ENCODE measurements at regions not wholly inside any gene's neighbourhood (a gene's known extent, or its start where the extent isn't known, plus 50 kb on each side); places are given as distances from the start of the nearest gene placed in this dataset.
"Not testable (repeated sequence)": the region's sequence is repeated elsewhere in the genome, so short reads cannot be mapped to it uniquely, and the experiment has no call there.

DNA sequence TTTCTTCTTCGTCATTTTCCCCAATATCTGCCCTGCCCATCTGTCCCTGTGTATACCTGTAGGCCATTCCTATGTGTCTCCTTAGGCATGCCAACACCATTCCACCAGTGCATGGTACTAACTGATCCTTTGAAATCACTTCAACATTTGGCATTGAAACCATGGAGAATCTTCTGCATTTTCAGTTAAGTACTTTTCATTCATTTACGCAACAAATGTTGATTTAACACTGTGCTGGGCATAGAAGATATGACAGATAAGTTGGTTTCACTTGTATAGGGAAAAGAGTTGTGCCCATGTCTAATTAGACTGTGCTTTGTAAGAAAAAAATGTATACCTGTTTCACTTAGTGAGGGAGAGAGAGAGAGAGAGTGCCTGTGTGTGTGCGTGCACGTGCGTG, 77.9 kb upstream of the FLT1 start:
- H3K4me3 ChIP-seq, result no peak overlapping the region
- DNase-seq (no peak), ATAC-seq (no peak)
- H3K4me1 ChIP-seq, result no peaks in the 10 kb centered on the region
- no peaks in the 10 kb centered on the region for H3K36me3 ChIP-seq
- H3K27me3 ChIP-seq, result no peaks in the 10 kb centered on the region
- no peak overlapping the region for H3K27ac ChIP-seq
- intact Hi-C loops (cut with DNase I), result no loop called here
- TF ChIP-seq, protein P1, sequence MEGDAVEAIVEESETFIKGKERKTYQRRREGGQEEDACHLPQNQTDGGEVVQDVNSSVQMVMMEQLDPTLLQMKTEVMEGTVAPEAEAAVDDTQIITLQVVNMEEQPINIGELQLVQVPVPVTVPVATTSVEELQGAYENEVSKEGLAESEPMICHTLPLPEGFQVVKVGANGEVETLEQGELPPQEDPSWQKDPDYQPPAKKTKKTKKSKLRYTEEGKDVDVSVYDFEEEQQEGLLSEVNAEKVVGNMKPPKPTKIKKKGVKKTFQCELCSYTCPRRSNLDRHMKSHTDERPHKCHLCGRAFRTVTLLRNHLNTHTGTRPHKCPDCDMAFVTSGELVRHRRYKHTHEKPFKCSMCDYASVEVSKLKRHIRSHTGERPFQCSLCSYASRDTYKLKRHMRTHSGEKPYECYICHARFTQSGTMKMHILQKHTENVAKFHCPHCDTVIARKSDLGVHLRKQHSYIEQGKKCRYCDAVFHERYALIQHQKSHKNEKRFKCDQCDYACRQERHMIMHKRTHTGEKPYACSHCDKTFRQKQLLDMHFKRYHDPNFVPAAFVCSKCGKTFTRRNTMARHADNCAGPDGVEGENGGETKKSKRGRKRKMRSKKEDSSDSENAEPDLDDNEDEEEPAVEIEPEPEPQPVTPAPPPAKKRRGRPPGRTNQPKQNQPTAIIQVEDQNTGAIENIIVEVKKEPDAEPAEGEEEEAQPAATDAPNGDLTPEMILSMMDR (IDR thresholded peaks at IDR 0.05), result no peak
- no peak for TF ChIP-seq POLR2A (IDR thresholded peaks at IDR 0.05)
- H3K9me3 ChIP-seq, result no peaks in the 10 kb centered on the region
- WGBS (ENCODE audit: insufficient coverage, low coverage, low lambda C conversion rate, missing lambda C conversion rate), result 87% methylated on average over 5 of the region's 5 CpGs

DNA sequence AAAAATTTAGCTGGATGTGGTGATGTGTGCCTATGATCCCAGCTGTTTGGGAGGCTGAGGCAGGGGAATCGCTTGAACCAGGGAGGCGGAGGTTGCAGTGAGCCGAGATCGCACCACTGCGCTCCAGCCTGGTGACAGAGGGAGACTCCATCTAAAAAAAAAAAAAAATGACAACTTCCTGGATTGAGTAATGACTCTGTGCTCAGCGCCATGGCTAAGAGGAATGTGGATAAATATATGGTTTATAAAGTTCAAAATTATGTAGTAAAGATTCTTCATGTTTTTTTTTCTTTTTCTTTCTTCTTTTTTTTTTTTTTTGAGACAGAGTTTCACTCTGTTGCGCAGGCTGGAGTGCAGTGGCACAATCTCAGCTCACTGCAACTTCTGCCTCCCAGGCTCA, 75.4 kb upstream of the FLT1 start:
- H3K27ac ChIP-seq; H3K36me3 ChIP-seq; intact Hi-C loops (cut with DNase I); ATAC-seq; H3K4me1 ChIP-seq; H3K27me3 ChIP-seq; H3K4me3 ChIP-seq; DNase-seq; H3K9me3 ChIP-seq: not testable (repeated sequence)
- WGBS (ENCODE audit: insufficient coverage, low coverage, low lambda C conversion rate, missing lambda C conversion rate), result 73% methylated on average over 7 of the region's 7 CpGs

DNA sequence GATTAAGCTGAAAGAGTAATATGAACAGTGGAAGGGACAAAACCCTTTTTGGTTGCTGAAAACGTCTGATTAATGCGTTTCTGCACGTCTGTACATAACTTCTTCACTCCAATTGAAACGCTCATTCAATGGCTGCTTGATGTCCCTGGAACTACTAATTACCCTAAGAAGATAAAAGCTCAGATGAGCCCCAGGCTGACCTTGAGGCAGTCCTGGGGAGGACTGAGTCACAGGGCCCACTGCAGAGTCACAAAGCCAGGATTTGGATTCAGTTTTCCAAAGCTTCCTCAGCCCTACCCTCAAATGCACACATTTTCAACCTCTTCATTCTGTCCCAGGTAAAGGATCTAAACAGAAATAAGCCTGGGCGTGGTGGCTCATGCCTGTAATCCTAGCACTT, 75.0 kb upstream of the FLT1 start:
- Histone ChIP-seq H3K4me1 (no peaks in the 10 kb centered on the region), H3K9me3 (no peaks in the 10 kb centered on the region), H3K27ac (no peak overlapping the region), H3K4me3 (no peak overlapping the region), H3K36me3 (no peaks in the 10 kb centered on the region), H3K27me3 (no peaks in the 10 kb centered on the region)
- TF ChIP-seq, protein P1 (IDR thresholded peaks at IDR 0.05), result no peak
- no peak for TF ChIP-seq POLR2A (IDR thresholded peaks at IDR 0.05)
- no peak for ATAC-seq
- 89% methylated on average over 4 of the region's 5 CpGs for WGBS (ENCODE audit: insufficient coverage, low coverage, low lambda C conversion rate, missing lambda C conversion rate)
- DNase-seq, result no peak
- intact Hi-C loops (cut with DNase I), result no loop called here

DNA sequence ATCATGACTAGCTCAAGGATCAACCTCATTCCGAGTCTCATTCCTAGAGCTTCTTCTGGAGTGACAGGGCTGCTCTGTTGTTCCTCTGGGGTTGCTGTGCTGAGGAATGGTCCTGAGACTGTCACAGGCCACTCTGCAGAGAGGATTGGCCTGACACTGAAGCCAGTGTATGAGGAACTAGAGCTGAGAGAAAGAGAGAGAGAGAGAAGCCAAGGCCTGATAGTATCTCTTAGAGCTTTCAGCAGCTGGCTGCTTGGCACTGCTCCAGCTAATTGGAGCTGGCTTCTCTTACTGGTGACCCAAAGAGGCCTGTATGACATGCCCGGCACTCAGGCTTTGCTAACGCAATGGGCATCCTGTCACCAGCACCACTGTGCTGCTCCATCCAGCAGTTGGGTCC, 73.4 kb upstream of the FLT1 start:
- Histone ChIP-seq H3K27me3 (no peaks in the 10 kb centered on the region), H3K4me3 (no peak overlapping the region), H3K36me3 (no peaks in the 10 kb centered on the region), H3K9me3 (no peaks in the 10 kb centered on the region), H3K27ac (no peak overlapping the region), H3K4me1 (no peaks in the 10 kb centered on the region)
- DNase-seq, result peak in 1 of 3 donors; percentile 36
- peak in 3 of 4 donors; percentile 14 to 42 (median 15) for ATAC-seq
- 80% methylated on average over 1 of the region's 3 CpGs for WGBS (ENCODE audit: insufficient coverage, low coverage, low lambda C conversion rate, missing lambda C conversion rate)
- intact Hi-C loops (cut with DNase I), result no loop called here
- TF ChIP-seq, protein P1 (IDR thresholded peaks at IDR 0.05), result no peak
- TF ChIP-seq POLR2A (IDR thresholded peaks at IDR 0.05), result no peak

DNA sequence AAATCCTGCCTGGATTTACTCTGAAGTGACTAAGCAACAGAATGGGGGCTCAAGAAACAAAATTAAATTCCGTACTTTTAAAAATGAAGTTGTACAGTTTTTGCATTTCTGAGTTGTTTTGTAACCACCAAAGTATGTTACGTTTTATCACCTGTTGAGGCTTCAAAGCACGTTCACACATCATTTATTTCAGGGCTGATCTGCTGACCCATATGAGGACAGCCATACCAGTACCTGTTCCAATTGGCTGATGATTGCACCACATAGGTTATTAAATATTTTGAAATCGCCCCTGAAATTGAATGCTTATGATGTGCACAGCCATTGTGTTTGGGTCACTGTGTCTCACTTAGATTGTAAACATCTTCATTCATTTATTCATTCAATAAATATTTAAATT, 72.0 kb upstream of the FLT1 start:
- H3K36me3 ChIP-seq, result no peaks in the 10 kb centered on the region
- no peaks in the 10 kb centered on the region for H3K4me1 ChIP-seq
- 73% methylated on average over 4 of the region's 4 CpGs for WGBS (ENCODE audit: insufficient coverage, low coverage, low lambda C conversion rate, missing lambda C conversion rate)
- H3K4me3 ChIP-seq, result no peak overlapping the region
- H3K9me3 ChIP-seq, result no peaks in the 10 kb centered on the region
- TF ChIP-seq POLR2A (IDR thresholded peaks at IDR 0.05), result no peak
- TF ChIP-seq, protein P1 (IDR thresholded peaks at IDR 0.05), result no peak
- no peak for ATAC-seq
- no peak overlapping the region for H3K27ac ChIP-seq
- intact Hi-C loops (cut with DNase I), result no loop called here
- H3K27me3 ChIP-seq, result no peaks in the 10 kb centered on the region
- DNase-seq, result no peak

Data from right lobe of liver (tissue), 6 donors.